ENCODE measurements at regions not wholly inside any gene's neighbourhood (a gene's known extent, or its start where the extent isn't known, plus 50 kb on each side); places are given as distances from the start of the nearest gene placed in this dataset.

DNA sequence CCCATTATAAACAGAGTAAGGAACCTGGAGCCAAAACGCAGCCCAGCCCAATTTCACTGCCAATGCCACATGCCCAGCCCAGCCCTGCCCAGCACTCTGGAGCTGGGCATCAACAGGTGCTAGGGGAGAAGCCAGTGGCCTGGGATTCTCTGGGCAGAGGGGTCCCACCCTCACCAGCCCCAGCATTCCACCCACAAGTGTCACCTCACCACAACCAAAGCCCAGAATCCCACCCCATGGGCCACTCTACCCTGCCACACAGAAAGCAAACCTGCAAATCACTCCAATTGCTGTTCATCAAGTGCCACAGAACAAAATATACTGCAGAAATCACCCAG is 102.5 kb upstream of the CDH5 start:
- TF ChIP-seq, protein P1, sequence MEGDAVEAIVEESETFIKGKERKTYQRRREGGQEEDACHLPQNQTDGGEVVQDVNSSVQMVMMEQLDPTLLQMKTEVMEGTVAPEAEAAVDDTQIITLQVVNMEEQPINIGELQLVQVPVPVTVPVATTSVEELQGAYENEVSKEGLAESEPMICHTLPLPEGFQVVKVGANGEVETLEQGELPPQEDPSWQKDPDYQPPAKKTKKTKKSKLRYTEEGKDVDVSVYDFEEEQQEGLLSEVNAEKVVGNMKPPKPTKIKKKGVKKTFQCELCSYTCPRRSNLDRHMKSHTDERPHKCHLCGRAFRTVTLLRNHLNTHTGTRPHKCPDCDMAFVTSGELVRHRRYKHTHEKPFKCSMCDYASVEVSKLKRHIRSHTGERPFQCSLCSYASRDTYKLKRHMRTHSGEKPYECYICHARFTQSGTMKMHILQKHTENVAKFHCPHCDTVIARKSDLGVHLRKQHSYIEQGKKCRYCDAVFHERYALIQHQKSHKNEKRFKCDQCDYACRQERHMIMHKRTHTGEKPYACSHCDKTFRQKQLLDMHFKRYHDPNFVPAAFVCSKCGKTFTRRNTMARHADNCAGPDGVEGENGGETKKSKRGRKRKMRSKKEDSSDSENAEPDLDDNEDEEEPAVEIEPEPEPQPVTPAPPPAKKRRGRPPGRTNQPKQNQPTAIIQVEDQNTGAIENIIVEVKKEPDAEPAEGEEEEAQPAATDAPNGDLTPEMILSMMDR (conservative IDR thresholded peaks at IDR 0.05; ENCODE audit: low read depth, low read length) = no peak
- TF ChIP-seq EZH2phosphoT487 (IDR thresholded peaks at IDR 0.05; ENCODE audit: borderline replicate concordance, low read length) = no peak
